SK-N-SH (cell line): ENCODE measurements at regions not wholly inside any gene's neighbourhood (a gene's known extent, or its start where the extent isn't known, plus 50 kb on each side); places are given as distances from the start of the nearest gene placed in this dataset.

Experiments used
- CTCF ChIA-PET: fragments of 300-600, 350-600 bp; formaldehyde crosslinking; extraction: SDS; loops from one replicate; lab custom pipeline; 2021; lab: Yijun Ruan, JAX
- POLR2A ChIA-PET: fragments of 350-600 bp; sonication (Branson Sonifier 250); formaldehyde crosslinking; extraction: SDS; loops from one replicate; lab custom pipeline; 2020; ENCODE audit warnings: antibody characterized with exemption, inconsistent platforms; lab: Yijun Ruan, JAX
- DNase-seq: peaks from one replicate; pipeline ENCODE4 v3.0.0; 2012
- H2AFZ ChIP-seq: fragments of 200-600 bp; sonication (generic); 2 replicates; pipeline ENCODE4 v1.8.1; 2016; ENCODE audit warnings: antibody characterized with exemption, mild to moderate bottlenecking, low read depth
- H3F3A ChIP-seq: fragments of 200-600 bp; sonication (generic); replicated peaks from 2 replicates; pipeline ENCODE3; 2016; ENCODE audit warnings: antibody characterized with exemption, mild to moderate bottlenecking; ENCODE audit not compliant: insufficient read depth
- H3K27ac ChIP-seq, 2 experiments: fragments of 200-500 bp in 1 of 2; fragments of 200-600 bp in 1 of 2; sonication (Bioruptor generic) in 1 of 2; sonication (generic), shearing (Covaris generic) in 1 of 2; 2 replicates each; pipeline versions ENCODE4 v1.5.1 to v1.6.1; 2014 to 2016; ENCODE audit warnings: low read depth in 2 of 2, inconsistent platforms in 1 of 2, low read length in 1 of 2, mild to moderate bottlenecking in 1 of 2, mixed read lengths in 1 of 2
- H3K27me3 ChIP-seq: fragments of 200-600 bp; sonication (generic), shearing (Covaris generic); 2 replicates; pipeline ENCODE4 v1.6.1; 2016; ENCODE audit warnings: mixed run types; ENCODE audit not compliant: insufficient read depth
- H3K36me3 ChIP-seq, 2 experiments: fragments of 200-500 bp in 1 of 2; fragments of 200-600 bp in 1 of 2; sonication (Bioruptor generic) in 1 of 2; sonication (generic) in 1 of 2; replicated peaks in 1 of 2; 2 replicates each; pipeline versions ENCODE3 to v1.5.1; 2014 to 2016; ENCODE audit warnings: low read length in 1 of 2, mild to moderate bottlenecking in 1 of 2; ENCODE audit not compliant: insufficient read depth in 2 of 2, control insufficient read depth in 1 of 2
- H3K4me1 ChIP-seq, 2 experiments: fragments of 200-500 bp in 1 of 2; fragments of 200-600 bp in 1 of 2; sonication (Bioruptor generic) in 1 of 2; sonication (generic), shearing (Covaris generic) in 1 of 2; 2 replicates each; pipeline versions ENCODE4 v1.5.1 to v1.6.1; 2014 to 2016; ENCODE audit warnings: low read depth in 1 of 2, low read length in 1 of 2, mixed run types in 1 of 2; ENCODE audit not compliant: insufficient read depth in 2 of 2, control insufficient read depth in 1 of 2
- H3K4me2 ChIP-seq: fragments of 200-600 bp; sonication (generic), shearing (Covaris generic); 2 replicates; pipeline ENCODE4 v1.6.1; 2017; ENCODE audit warnings: mixed run types
- H3K4me3 ChIP-seq, 2 experiments: fragments of 200-500 bp in 1 of 2; fragments of 200-600 bp in 1 of 2; sonication (Bioruptor generic) in 1 of 2; sonication (generic), shearing (Covaris generic) in 1 of 2; 2 replicates each; pipeline versions ENCODE4 v1.5.1 to v1.8.1; 2014 to 2016; ENCODE audit warnings: low read depth in 2 of 2, inconsistent platforms in 1 of 2, low read length in 1 of 2, mild to moderate bottlenecking in 1 of 2, mixed read lengths in 1 of 2, moderate library complexity in 1 of 2
- H3K79me2 ChIP-seq: fragments of 200-600 bp; sonication (generic); 2 replicates; pipeline ENCODE4 v1.8.1; 2017; ENCODE audit warnings: mild to moderate bottlenecking; ENCODE audit not compliant: insufficient read depth
- H3K9ac ChIP-seq: fragments of 200-600 bp; sonication (generic); 2 replicates; pipeline ENCODE4 v1.6.1; 2017; ENCODE audit warnings: mixed run types
- H3K9me2 ChIP-seq: fragments of 200-600 bp; sonication (generic); 2 replicates; pipeline ENCODE4 v1.6.1; 2017; ENCODE audit warnings: mixed run types
- H3K9me3 ChIP-seq: fragments of 200-600 bp; sonication (generic); 2 replicates; pipeline ENCODE4 v1.6.1; 2017; ENCODE audit warnings: mixed run types, mild to moderate bottlenecking, moderate library complexity
- H4K20me1 ChIP-seq: fragments of 200-600 bp; sonication (generic); 2 replicates; pipeline ENCODE4 v1.6.1; 2017; ENCODE audit warnings: mild to moderate bottlenecking, mixed run types; ENCODE audit not compliant: insufficient read depth
- CHD2 ChIP-seq: fragments of 150-350 bp; IDR thresholded peaks from 2 replicates; pipeline ENCODE4 v1.6.1; 2018; ENCODE audit warnings: low read length; ENCODE audit not compliant: partially characterized antibody
- EP300 ChIP-seq, 2 experiments: IDR thresholded peaks; 2 replicates each; pipeline versions ENCODE4 v1.4.0 to v1.6.1; 2012; ENCODE audit warnings: borderline replicate concordance in 1 of 2, low read depth in 1 of 2, low read length in 1 of 2
- EZH2phosphoT487 ChIP-seq: fragments of 200-600 bp; sonication (generic); IDR thresholded peaks from 2 replicates; pipeline ENCODE4 v1.6.1; 2017; ENCODE audit warnings: low read depth, mixed run types, mild to moderate bottlenecking, antibody characterized with exemption, moderate library complexity, borderline replicate concordance
- FOXM1 ChIP-seq: IDR thresholded peaks from 2 replicates; pipeline ENCODE4 v1.4.0; 2012; ENCODE audit warnings: low read depth, mild to moderate bottlenecking
- GABPA ChIP-seq: IDR thresholded peaks from 2 replicates; pipeline ENCODE4 v1.4.0; 2012; ENCODE audit warnings: low read depth, mild to moderate bottlenecking
- IRF3 ChIP-seq: fragments of 150-350 bp; IDR thresholded peaks from 2 replicates; pipeline ENCODE4 v1.6.1; 2016; ENCODE audit warnings: mild to moderate bottlenecking, low read depth, low read length
- MEF2A ChIP-seq: IDR thresholded peaks from 2 replicates; pipeline ENCODE4 v1.4.0; 2012; ENCODE audit warnings: low read depth, borderline replicate concordance
- NRF1 ChIP-seq: IDR thresholded peaks from 2 replicates; pipeline ENCODE4 v1.6.1; 2012; ENCODE audit warnings: low read depth, mild to moderate bottlenecking, low read length
- POLR2AphosphoS5 ChIP-seq: IDR thresholded peaks from 2 replicates; pipeline ENCODE4 v1.6.1; 2012; ENCODE audit warnings: low read depth, low read length
- RAD21 ChIP-seq: IDR thresholded peaks from 2 replicates; pipeline ENCODE4 v1.6.1; 2012; ENCODE audit warnings: mild to moderate bottlenecking, low read length
- RCOR1 ChIP-seq: fragments of 150-350 bp; IDR thresholded peaks from 2 replicates; pipeline ENCODE4 v1.6.1; 2017; ENCODE audit warnings: antibody characterized with exemption, low read length
- SMC3 ChIP-seq: IDR thresholded peaks from 2 replicates; pipeline ENCODE4 v1.6.1; 2012; ENCODE audit warnings: low read depth, low read length, improper control_type of control experiment
- TAF1 ChIP-seq: IDR thresholded peaks from 2 replicates; pipeline ENCODE4 v1.6.1; 2012; ENCODE audit warnings: low read depth, mild to moderate bottlenecking, low read length, moderate library complexity, borderline replicate concordance
- TCF12 ChIP-seq: IDR thresholded peaks from 2 replicates; pipeline ENCODE4 v1.4.0; 2012
- TEAD4 ChIP-seq: IDR thresholded peaks from 2 replicates; pipeline ENCODE4 v1.4.0; 2012; ENCODE audit warnings: mild to moderate bottlenecking, borderline replicate concordance; ENCODE audit not compliant: insufficient read depth
- ZBTB33 ChIP-seq: IDR thresholded peaks from 2 replicates; pipeline ENCODE4 v1.4.0; 2012; ENCODE audit warnings: low read depth, borderline replicate concordance
- WGBS: methylation state at CpG from one replicate; pipeline ENCODE4 v1.1.6; 2017; ENCODE audit warnings: low lambda C conversion rate; 5-methylcytosine and 5-hydroxymethylcytosine counted together
- TF ChIP-seq, protein P1 (sequence below): fragments of 200-600 bp; sonication (generic); IDR thresholded peaks from 2 replicates; pipeline ENCODE4 v1.6.1; 2017; ENCODE audit warnings: antibody characterized with exemption, mild to moderate bottlenecking, moderate library complexity

DNA sequence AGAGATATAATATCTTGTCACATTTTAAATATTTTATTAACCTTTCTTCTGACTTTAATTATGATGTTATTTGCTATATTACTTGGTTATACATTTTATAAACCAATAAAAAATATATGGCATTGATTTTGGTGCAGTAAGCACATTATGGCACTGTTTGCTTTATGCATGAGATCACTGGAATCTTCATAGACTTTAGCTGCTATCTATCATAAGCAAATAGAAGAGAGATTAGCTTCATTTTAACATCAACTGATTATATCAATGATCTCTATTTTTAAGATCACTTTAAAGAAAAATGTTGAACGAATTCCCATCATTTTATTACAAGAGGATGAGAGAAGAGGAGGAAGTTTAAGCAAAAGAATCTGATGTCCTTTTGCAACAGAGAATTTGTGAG is 58.6 kb upstream of the CDK1 start:
- no peak overlapping the region for H3K4me2 ChIP-seq
- H3K9me3 ChIP-seq = no peaks in the 10 kb centered on the region
- peaks cover 10% of the 10 kb centered on the region for H3F3A ChIP-seq
- peaks cover 0 to 10% of the 10 kb centered on the region in 2 experiments; a peak in 2 of 4 replicates for H3K4me1 ChIP-seq
- no peak for TF ChIP-seq POLR2AphosphoS5
- TF ChIP-seq, protein P1, sequence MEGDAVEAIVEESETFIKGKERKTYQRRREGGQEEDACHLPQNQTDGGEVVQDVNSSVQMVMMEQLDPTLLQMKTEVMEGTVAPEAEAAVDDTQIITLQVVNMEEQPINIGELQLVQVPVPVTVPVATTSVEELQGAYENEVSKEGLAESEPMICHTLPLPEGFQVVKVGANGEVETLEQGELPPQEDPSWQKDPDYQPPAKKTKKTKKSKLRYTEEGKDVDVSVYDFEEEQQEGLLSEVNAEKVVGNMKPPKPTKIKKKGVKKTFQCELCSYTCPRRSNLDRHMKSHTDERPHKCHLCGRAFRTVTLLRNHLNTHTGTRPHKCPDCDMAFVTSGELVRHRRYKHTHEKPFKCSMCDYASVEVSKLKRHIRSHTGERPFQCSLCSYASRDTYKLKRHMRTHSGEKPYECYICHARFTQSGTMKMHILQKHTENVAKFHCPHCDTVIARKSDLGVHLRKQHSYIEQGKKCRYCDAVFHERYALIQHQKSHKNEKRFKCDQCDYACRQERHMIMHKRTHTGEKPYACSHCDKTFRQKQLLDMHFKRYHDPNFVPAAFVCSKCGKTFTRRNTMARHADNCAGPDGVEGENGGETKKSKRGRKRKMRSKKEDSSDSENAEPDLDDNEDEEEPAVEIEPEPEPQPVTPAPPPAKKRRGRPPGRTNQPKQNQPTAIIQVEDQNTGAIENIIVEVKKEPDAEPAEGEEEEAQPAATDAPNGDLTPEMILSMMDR = no peak
- no peak for TF ChIP-seq EP300 (IDR thresholded peaks at IDR 0.05; ENCODE audit: borderline replicate concordance in 1 of 2, low read depth in 1 of 2, low read length in 1 of 2)
- no peak for TF ChIP-seq CHD2
- no peak for TF ChIP-seq ZBTB33
- TF ChIP-seq SMC3 = no peak
- no peak for TF ChIP-seq FOXM1
- TF ChIP-seq RAD21 = no peak
- no peak for TF ChIP-seq GABPA
- no peak for TF ChIP-seq EZH2phosphoT487
- TF ChIP-seq TCF12 = no peak
- TF ChIP-seq TEAD4 = no peak
- TF ChIP-seq MEF2A = no peak
- TF ChIP-seq IRF3 = no peak
- TF ChIP-seq TAF1 = no peak
- TF ChIP-seq RCOR1 = no peak
- no peak for TF ChIP-seq NRF1
- 40% methylated on average over 1 of the region's 1 CpG for WGBS
- no peak overlapping the region for H2AFZ ChIP-seq
- no peaks in the 10 kb centered on the region for H3K27me3 ChIP-seq
- POLR2A ChIA-PET = no interaction called here
- H3K4me3 ChIP-seq = no peak overlapping the region
- no peaks in the 10 kb centered on the region for H3K79me2 ChIP-seq
- no peak overlapping the region for H3K9ac ChIP-seq
- no peaks in the 10 kb centered on the region for H3K9me2 ChIP-seq
- no peak overlapping the region for H3K27ac ChIP-seq
- no peaks in the 10 kb centered on the region for H3K36me3 ChIP-seq
- H4K20me1 ChIP-seq = no peaks in the 10 kb centered on the region
- no peak for DNase-seq
- CTCF ChIA-PET = interaction anchor here (1.0 to 1.2 kb wide), 2 partner anchors 14 to 49 kb away, joined by 4 to 5 read pairs; no protein-coding TSS in a partner anchor
